Central memory CD4-positive, alpha-beta T cell (primary cell): ENCODE measurements at regions not wholly inside any gene's neighbourhood (a gene's known extent, or its start where the extent isn't known, plus 50 kb on each side); places are given as distances from the start of the nearest gene placed in this dataset.
"Not testable (repeated sequence)": the region's sequence is repeated elsewhere in the genome, so short reads cannot be mapped to it uniquely, and the experiment has no call there.

Experiments
- DNase-seq: peaks from one replicate; pipeline ENCODE4 v3.0.0; 2022

- DNase-seq: no peak
Observed at GRCh38 chrX:40853004-40853815, 117.9 kb upstream of the MED14 start.

GRCh38 chrX:40853816-40854123, 118.4 kb upstream of the MED14 start:
- no peak for DNase-seq

- no peak for DNase-seq
Observed at GRCh38 chrX:40854242-40854641, 118.9 kb upstream of the MED14 start.

GRCh38 chrX:40855411-40855810, 120.1 kb upstream of the MED14 start:
- DNase-seq: no peak

GRCh38 chrX:40855932-40856515, 120.7 kb upstream of the MED14 start:
- DNase-seq: no peak

GRCh38 chrX:40861952-40862554, 126.7 kb upstream of the MED14 start:
- not testable (repeated sequence) for DNase-seq

- not testable (repeated sequence) for DNase-seq
Observed at GRCh38 chrX:40863260-40863659, 127.9 kb upstream of the MED14 start.

GRCh38 chrX:40863671-40864070, 128.3 kb upstream of the MED14 start:
- DNase-seq: no peak

- no peak for DNase-seq
Observed at GRCh38 chrX:40864972-40865371, 129.6 kb upstream of the MED14 start.

GRCh38 chrX:40866893-40867292, 131.6 kb upstream of the MED14 start:
- DNase-seq: no peak

GRCh38 chrX:40867352-40867751, 132.0 kb upstream of the MED14 start:
- DNase-seq: no peak

GRCh38 chrX:40868868-40869267, 133.5 kb upstream of the MED14 start:
- DNase-seq: no peak

- DNase-seq: not testable (repeated sequence)
Observed at GRCh38 chrX:40870982-40871381, 135.6 kb upstream of the MED14 start.

- no peak for DNase-seq
Observed at GRCh38 chrX:40871385-40872082, 136.2 kb upstream of the MED14 start.

GRCh38 chrX:40872351-40872750, 137.0 kb upstream of the MED14 start:
- DNase-seq: no peak

GRCh38 chrX:40875476-40875875, 140.1 kb upstream of the MED14 start:
- no peak for DNase-seq

- peak; percentile 23 for DNase-seq
Observed at GRCh38 chrX:40877887-40878286, 142.5 kb upstream of the MED14 start.

GRCh38 chrX:40878766-40879165, 143.4 kb upstream of the MED14 start:
- DNase-seq: no peak

GRCh38 chrX:40879172-40879571, 143.8 kb upstream of the MED14 start:
- not testable (repeated sequence) for DNase-seq

GRCh38 chrX:40880712-40881111, 145.4 kb upstream of the MED14 start:
- DNase-seq: no peak

- DNase-seq: no peak
Observed at GRCh38 chrX:40883021-40883619, 147.8 kb upstream of the MED14 start.

- no peak for DNase-seq
Observed at GRCh38 chrX:40885989-40886388, 150.6 kb upstream of the MED14 start.

GRCh38 chrX:40887476-40887875, 152.1 kb upstream of the MED14 start:
- DNase-seq: no peak
